ENCODE measurements at regions not wholly inside any gene's neighbourhood (a gene's known extent, or its start where the extent isn't known, plus 50 kb on each side); places are given as distances from the start of the nearest gene placed in this dataset.

- TF ChIP-seq ZNF274 (IDR thresholded peaks at IDR 0.05; ENCODE audit: low read depth, low read length) (no peak), YY1 (IDR thresholded peaks at IDR 0.05; ENCODE audit: insufficient read depth, insufficient read length) (no peak), SUZ12 (IDR thresholded peaks at IDR 0.05; ENCODE audit: extremely low read depth, insufficient read depth, insufficient read length) (no peak)
These were observed 140.0 kb upstream of the NOL4 start for GRCh38 chr18:34364699-34365098.
